ENCODE measurements at regions not wholly inside any gene's neighbourhood (a gene's known extent, or its start where the extent isn't known, plus 50 kb on each side); places are given as distances from the start of the nearest gene placed in this dataset.

GRCh38 chr11:35893796-35894475 lies 49.9 kb upstream of the LDLRAD3 start:
- peaks cover 9% of the 10 kb centered on the region for H3K27me3 Mint-ChIP-seq (ENCODE audit: low read depth, poor library complexity)
- no peaks in the 10 kb centered on the region for H3K36me3 Mint-ChIP-seq (ENCODE audit: low read depth)
- no peak overlapping the region for H3K4me3 Mint-ChIP-seq
- H3K4me1 Mint-ChIP-seq, result peaks cover 10% of the 10 kb centered on the region
- H3K27ac Mint-ChIP-seq, result no peak overlapping the region
- no peaks in the 10 kb centered on the region for H3K9me3 Mint-ChIP-seq
- DNase-seq, result no peak
- no peak for TF ChIP-seq CTCF (IDR thresholded peaks at IDR 0.05)
